Tibial nerve (tissue), 4 donors: ENCODE measurements at regions not wholly inside any gene's neighbourhood (a gene's known extent, or its start where the extent isn't known, plus 50 kb on each side); places are given as distances from the start of the nearest gene placed in this dataset.

ENCODE experiments used
- EP300 ChIP-seq, 2 donors: sonication (generic); formaldehyde crosslinking; IDR thresholded peaks; one replicate each; pipeline ENCODE4 v1.6.1; 2017; ENCODE audit warnings: antibody characterized with exemption in 2 of 2, mild to moderate bottlenecking in 1 of 2
- POLR2A ChIP-seq, 2 donors: fragments of 450-650 bp; IDR thresholded peaks; one replicate each; pipeline ENCODE4 v1.6.1; 2017; ENCODE audit warnings: antibody characterized with exemption in 2 of 2, mild to moderate bottlenecking in 2 of 2, moderate library complexity in 2 of 2
- TF ChIP-seq, protein P1 (sequence below), 5 experiments: fragments of 200-600 bp in 3 of 5; fragments of 450-650 bp in 2 of 5; sonication (generic) in 3 of 5; IDR thresholded peaks; one replicate each; pipeline ENCODE4 v1.5.1; 2016 to 2019; ENCODE audit warnings: antibody characterized with exemption in 5 of 5, mild to moderate bottlenecking in 3 of 5, moderate library complexity in 2 of 5

DNA sequence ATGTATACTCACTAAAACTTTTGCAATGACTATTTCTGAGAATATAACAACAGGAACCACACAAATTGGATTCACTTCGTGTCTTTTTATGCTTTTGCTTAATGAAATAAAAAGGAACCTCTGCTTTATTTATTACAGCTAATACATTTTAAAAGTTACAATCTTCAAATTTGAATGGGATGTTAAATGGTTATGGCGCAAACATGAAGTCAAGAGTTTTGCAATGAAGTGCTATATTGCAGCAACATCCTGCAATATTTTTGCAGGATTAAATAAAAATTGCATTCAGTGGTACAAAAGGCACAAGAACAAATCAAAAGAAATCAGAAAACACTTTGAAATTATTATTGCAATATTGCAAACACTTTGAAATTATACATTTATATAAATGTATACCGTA lies 1519.0 kb upstream of the MIR17HG start:
- TF ChIP-seq POLR2A (IDR thresholded peaks at IDR 0.05) (no peak), EP300 (IDR thresholded peaks at IDR 0.05) (no peak)
- TF ChIP-seq, protein P1, sequence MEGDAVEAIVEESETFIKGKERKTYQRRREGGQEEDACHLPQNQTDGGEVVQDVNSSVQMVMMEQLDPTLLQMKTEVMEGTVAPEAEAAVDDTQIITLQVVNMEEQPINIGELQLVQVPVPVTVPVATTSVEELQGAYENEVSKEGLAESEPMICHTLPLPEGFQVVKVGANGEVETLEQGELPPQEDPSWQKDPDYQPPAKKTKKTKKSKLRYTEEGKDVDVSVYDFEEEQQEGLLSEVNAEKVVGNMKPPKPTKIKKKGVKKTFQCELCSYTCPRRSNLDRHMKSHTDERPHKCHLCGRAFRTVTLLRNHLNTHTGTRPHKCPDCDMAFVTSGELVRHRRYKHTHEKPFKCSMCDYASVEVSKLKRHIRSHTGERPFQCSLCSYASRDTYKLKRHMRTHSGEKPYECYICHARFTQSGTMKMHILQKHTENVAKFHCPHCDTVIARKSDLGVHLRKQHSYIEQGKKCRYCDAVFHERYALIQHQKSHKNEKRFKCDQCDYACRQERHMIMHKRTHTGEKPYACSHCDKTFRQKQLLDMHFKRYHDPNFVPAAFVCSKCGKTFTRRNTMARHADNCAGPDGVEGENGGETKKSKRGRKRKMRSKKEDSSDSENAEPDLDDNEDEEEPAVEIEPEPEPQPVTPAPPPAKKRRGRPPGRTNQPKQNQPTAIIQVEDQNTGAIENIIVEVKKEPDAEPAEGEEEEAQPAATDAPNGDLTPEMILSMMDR (IDR thresholded peaks at IDR 0.05), result no peak
